PFSK-1 (cell line): ENCODE measurements at regions not wholly inside any gene's neighbourhood (a gene's known extent, or its start where the extent isn't known, plus 50 kb on each side); places are given as distances from the start of the nearest gene placed in this dataset.

Experiments used
- FOXP2 ChIP-seq: optimal IDR thresholded peaks from 2 replicates; pipeline ENCODE3; 2011; ENCODE audit warnings: borderline replicate concordance, control low read depth, inconsistent platforms; ENCODE audit not compliant: insufficient read depth; ENCODE audit errors: extremely low read length, extremely low read depth
- POLR2AphosphoS5 ChIP-seq: IDR thresholded peaks from 2 replicates; pipeline ENCODE4 v1.6.1; 2012; ENCODE audit warnings: low read depth, mild to moderate bottlenecking, control low read depth, low read length, moderate library complexity
- REST ChIP-seq, 2 experiments: IDR thresholded peaks; 2 replicates each; pipeline versions ENCODE4 v1.6.1 to v1.8.0; 2011 to 2012; ENCODE audit warnings: low read depth in 2 of 2, low read length in 2 of 2, control low read depth in 1 of 2, inconsistent platforms in 1 of 2, mild to moderate bottlenecking in 1 of 2, moderate library complexity in 1 of 2; ENCODE audit not compliant: insufficient read depth in 1 of 2
- SIN3A ChIP-seq: IDR thresholded peaks from 2 replicates; pipeline ENCODE4 v1.6.1; 2012; ENCODE audit warnings: mild to moderate bottlenecking, low read length, moderate library complexity, borderline replicate concordance; ENCODE audit not compliant: insufficient read depth
- TAF1 ChIP-seq: IDR thresholded peaks from 2 replicates; pipeline ENCODE4 v1.6.1; 2012; ENCODE audit warnings: low read length, control low read depth, borderline replicate concordance; ENCODE audit not compliant: insufficient read depth

GRCh38 chr6:41476401-41476800, 69.8 kb upstream of the FOXP4 start:
- TF ChIP-seq FOXP2 (no peak), TAF1 (no peak), POLR2AphosphoS5 (no peak), SIN3A (no peak), REST (IDR thresholded peaks at IDR 0.05; ENCODE audit: insufficient read depth in 1 of 2, low read depth in 2 of 2, low read length in 2 of 2) (no peak)

GRCh38 chr6:41477572-41477971, 68.6 kb upstream of the FOXP4 start:
- TF ChIP-seq SIN3A = no peak
- no peak for TF ChIP-seq FOXP2
- TF ChIP-seq TAF1 = no peak
- TF ChIP-seq POLR2AphosphoS5 = no peak
- TF ChIP-seq REST (IDR thresholded peaks at IDR 0.05; ENCODE audit: insufficient read depth in 1 of 2, low read depth in 2 of 2, low read length in 2 of 2) = no peak

GRCh38 chr6:41483943-41484342, 62.2 kb upstream of the FOXP4 start:
- no peak for TF ChIP-seq FOXP2
- TF ChIP-seq REST (IDR thresholded peaks at IDR 0.05; ENCODE audit: insufficient read depth in 1 of 2, low read depth in 2 of 2, low read length in 2 of 2) = no peak
- no peak for TF ChIP-seq POLR2AphosphoS5
- no peak for TF ChIP-seq TAF1
- TF ChIP-seq SIN3A = no peak

- no peak for TF ChIP-seq REST (IDR thresholded peaks at IDR 0.05; ENCODE audit: insufficient read depth in 1 of 2, low read depth in 2 of 2, low read length in 2 of 2)
- no peak for TF ChIP-seq SIN3A
- no peak for TF ChIP-seq FOXP2
- TF ChIP-seq TAF1 = no peak
- no peak for TF ChIP-seq POLR2AphosphoS5
These were observed 58.2 kb upstream of the FOXP4 start for GRCh38 chr6:41487860-41488432.
